ENCODE measurements at regions not wholly inside any gene's neighbourhood (a gene's known extent, or its start where the extent isn't known, plus 50 kb on each side); places are given as distances from the start of the nearest gene placed in this dataset.

DNA sequence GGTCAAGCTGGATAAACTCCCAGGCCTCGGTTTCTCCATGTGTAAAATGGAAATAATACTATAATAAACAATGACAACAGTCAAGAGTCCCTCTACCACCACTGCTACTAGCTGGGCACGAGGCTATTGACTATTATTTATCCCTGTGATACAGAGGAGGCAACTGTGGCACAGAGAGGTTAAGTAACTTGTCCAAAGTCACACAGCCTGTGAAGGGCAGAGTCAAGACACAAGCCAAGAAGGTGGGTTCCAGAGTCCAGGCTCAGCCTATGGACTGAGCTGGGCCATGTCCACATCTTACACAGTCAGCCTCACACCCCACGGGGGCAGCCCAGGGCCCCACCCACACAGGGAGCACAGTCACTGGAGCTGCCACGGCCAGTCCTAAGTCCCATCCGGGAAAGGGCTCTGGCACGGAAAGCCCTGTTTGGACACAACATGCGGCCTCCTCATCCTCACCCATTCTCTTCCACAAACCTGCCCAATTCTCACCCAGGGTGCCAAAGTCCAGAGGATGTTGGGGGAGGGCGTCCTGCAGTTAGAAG is 384.0 kb downstream of the SHANK2 start:
- no peak overlapping the region for H3K27ac Mint-ChIP-seq (ENCODE audit: unreplicated experiment)
- H3K9me3 Mint-ChIP-seq (ENCODE audit: unreplicated experiment) = no peaks in the 10 kb centered on the region
- no peaks in the 10 kb centered on the region for H3K4me1 Mint-ChIP-seq (ENCODE audit: low read depth, unreplicated experiment)
- H3K79me2 ChIP-seq (ENCODE audit: insufficient read depth, low read length) = no peaks in the 10 kb centered on the region
- H3K4me1 ChIP-seq (ENCODE audit: insufficient read depth, low read length) = no peaks in the 10 kb centered on the region
- peaks cover 5% of the 10 kb centered on the region for H3K36me3 Mint-ChIP-seq (ENCODE audit: low read depth, unreplicated experiment)
- DNase-seq (ENCODE audit: low read depth) (no peak), FAIRE-seq (no peak)
- H3K9me3 ChIP-seq (ENCODE audit: insufficient read depth, low read depth, low read length) = no peaks in the 10 kb centered on the region
- no peak overlapping the region for H3K4me2 ChIP-seq (ENCODE audit: low read length)
- H4K20me1 ChIP-seq (ENCODE audit: insufficient read depth, low read length) = no peaks in the 10 kb centered on the region
- peaks cover 2% of the 10 kb centered on the region for H3K27me3 ChIP-seq (ENCODE audit: insufficient read depth, low read length)
- H2AFZ ChIP-seq (ENCODE audit: low read depth, low read length) = no peak overlapping the region
- H3K27ac ChIP-seq (ENCODE audit: low read depth, low read length) = no peak overlapping the region
- no peaks in the 10 kb centered on the region for H3K36me3 ChIP-seq (ENCODE audit: insufficient read depth, low read length)
- TF ChIP-seq, protein P1, sequence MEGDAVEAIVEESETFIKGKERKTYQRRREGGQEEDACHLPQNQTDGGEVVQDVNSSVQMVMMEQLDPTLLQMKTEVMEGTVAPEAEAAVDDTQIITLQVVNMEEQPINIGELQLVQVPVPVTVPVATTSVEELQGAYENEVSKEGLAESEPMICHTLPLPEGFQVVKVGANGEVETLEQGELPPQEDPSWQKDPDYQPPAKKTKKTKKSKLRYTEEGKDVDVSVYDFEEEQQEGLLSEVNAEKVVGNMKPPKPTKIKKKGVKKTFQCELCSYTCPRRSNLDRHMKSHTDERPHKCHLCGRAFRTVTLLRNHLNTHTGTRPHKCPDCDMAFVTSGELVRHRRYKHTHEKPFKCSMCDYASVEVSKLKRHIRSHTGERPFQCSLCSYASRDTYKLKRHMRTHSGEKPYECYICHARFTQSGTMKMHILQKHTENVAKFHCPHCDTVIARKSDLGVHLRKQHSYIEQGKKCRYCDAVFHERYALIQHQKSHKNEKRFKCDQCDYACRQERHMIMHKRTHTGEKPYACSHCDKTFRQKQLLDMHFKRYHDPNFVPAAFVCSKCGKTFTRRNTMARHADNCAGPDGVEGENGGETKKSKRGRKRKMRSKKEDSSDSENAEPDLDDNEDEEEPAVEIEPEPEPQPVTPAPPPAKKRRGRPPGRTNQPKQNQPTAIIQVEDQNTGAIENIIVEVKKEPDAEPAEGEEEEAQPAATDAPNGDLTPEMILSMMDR (IDR thresholded peaks at IDR 0.05; ENCODE audit: insufficient read depth, low read depth, low read length) = no peak
- no peak for TF ChIP-seq EZH2 (IDR thresholded peaks at IDR 0.05; ENCODE audit: insufficient read depth, low read length)
- H3K4me3 ChIP-seq (ENCODE audit: insufficient read depth, low read depth, low read length) = no peak overlapping the region
- H3K9ac ChIP-seq (ENCODE audit: low read length) = no peak overlapping the region
- peaks cover 43% of the 10 kb centered on the region for H3K27me3 Mint-ChIP-seq (ENCODE audit: low read depth, unreplicated experiment)
- no peak overlapping the region for H3K4me3 Mint-ChIP-seq (ENCODE audit: unreplicated experiment)

DNA sequence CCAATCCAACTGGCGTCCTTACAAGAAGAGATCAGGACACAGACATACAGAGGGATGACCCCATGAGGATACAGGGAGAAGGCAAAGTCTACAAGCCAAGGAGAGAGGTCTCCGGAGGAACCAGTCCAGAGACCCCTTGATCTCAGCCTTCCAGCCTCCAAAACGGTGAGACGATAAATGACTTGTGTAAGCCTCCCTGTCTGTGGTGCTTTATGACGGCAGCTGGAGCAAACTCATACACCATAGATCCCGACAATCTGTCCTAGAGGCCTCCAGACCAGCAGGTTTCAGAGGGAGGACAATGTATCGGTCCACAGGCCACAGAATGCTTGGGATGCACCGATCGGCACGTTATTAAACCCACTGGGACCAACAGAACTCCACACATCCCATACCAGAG is 383.3 kb downstream of the SHANK2 start:
- no peak overlapping the region for H3K27ac ChIP-seq (ENCODE audit: low read depth, low read length)
- no peaks in the 10 kb centered on the region for H3K36me3 ChIP-seq (ENCODE audit: insufficient read depth, low read length)
- H3K27me3 ChIP-seq (ENCODE audit: insufficient read depth, low read length) = peaks cover 2% of the 10 kb centered on the region
- FAIRE-seq = no peak
- Mint-ChIP-seq H3K27me3 (ENCODE audit: low read depth, unreplicated experiment) (peaks cover 42% of the 10 kb centered on the region), H3K36me3 (ENCODE audit: low read depth, unreplicated experiment) (peaks cover 5% of the 10 kb centered on the region), H3K4me3 (ENCODE audit: unreplicated experiment) (no peak overlapping the region), H3K4me1 (ENCODE audit: low read depth, unreplicated experiment) (no peaks in the 10 kb centered on the region), H3K27ac (ENCODE audit: unreplicated experiment) (no peak overlapping the region), H3K9me3 (ENCODE audit: unreplicated experiment) (no peaks in the 10 kb centered on the region)
- no peaks in the 10 kb centered on the region for H3K9me3 ChIP-seq (ENCODE audit: insufficient read depth, low read depth, low read length)
- no peak overlapping the region for H3K9ac ChIP-seq (ENCODE audit: low read length)
- no peak for TF ChIP-seq EZH2 (IDR thresholded peaks at IDR 0.05; ENCODE audit: insufficient read depth, low read length)
- TF ChIP-seq, protein P1 (IDR thresholded peaks at IDR 0.05; ENCODE audit: insufficient read depth, low read depth, low read length) = no peak
- no peak overlapping the region for H2AFZ ChIP-seq (ENCODE audit: low read depth, low read length)
- H3K4me1 ChIP-seq (ENCODE audit: insufficient read depth, low read length) = no peaks in the 10 kb centered on the region
- H3K79me2 ChIP-seq (ENCODE audit: insufficient read depth, low read length) = no peaks in the 10 kb centered on the region
- H3K4me3 ChIP-seq (ENCODE audit: insufficient read depth, low read depth, low read length) = no peak overlapping the region
- no peak overlapping the region for H3K4me2 ChIP-seq (ENCODE audit: low read length)
- DNase-seq (ENCODE audit: low read depth) = no peak
- no peaks in the 10 kb centered on the region for H4K20me1 ChIP-seq (ENCODE audit: insufficient read depth, low read length)

DNA sequence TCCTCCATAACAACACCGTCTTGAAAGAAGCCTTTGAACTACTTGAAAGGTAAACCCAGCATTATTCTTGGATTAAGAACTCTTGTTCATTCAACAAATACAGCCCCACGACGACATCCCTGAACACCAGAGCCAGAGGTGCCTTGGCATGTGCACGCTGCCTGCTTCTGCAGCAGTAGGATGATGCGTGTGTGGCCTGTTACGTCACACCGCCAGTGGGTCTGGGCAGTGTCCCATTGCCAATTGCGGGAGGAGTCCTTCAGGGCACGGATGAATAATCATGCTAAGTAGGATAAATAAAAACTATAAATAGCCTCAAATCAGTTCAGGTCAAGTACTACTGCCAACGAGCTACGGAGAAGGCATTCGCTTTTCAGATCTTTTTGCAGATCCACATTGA is 380.5 kb downstream of the SHANK2 start:
- Mint-ChIP-seq H3K36me3 (ENCODE audit: low read depth, unreplicated experiment) (peaks cover 4% of the 10 kb centered on the region), H3K4me1 (ENCODE audit: low read depth, unreplicated experiment) (no peaks in the 10 kb centered on the region), H3K4me3 (ENCODE audit: unreplicated experiment) (no peak overlapping the region), H3K27me3 (ENCODE audit: low read depth, unreplicated experiment) (peaks cover 32% of the 10 kb centered on the region), H3K27ac (ENCODE audit: unreplicated experiment) (no peak overlapping the region), H3K9me3 (ENCODE audit: unreplicated experiment) (no peaks in the 10 kb centered on the region)
- H3K27me3 ChIP-seq (ENCODE audit: insufficient read depth, low read length) = peaks cover 2% of the 10 kb centered on the region
- DNase-seq (ENCODE audit: low read depth) (no peak), FAIRE-seq (no peak)
- H3K4me1 ChIP-seq (ENCODE audit: insufficient read depth, low read length) = no peaks in the 10 kb centered on the region
- no peaks in the 10 kb centered on the region for H4K20me1 ChIP-seq (ENCODE audit: insufficient read depth, low read length)
- H3K79me2 ChIP-seq (ENCODE audit: insufficient read depth, low read length) = no peaks in the 10 kb centered on the region
- no peak overlapping the region for H3K4me2 ChIP-seq (ENCODE audit: low read length)
- H3K27ac ChIP-seq (ENCODE audit: low read depth, low read length) = no peak overlapping the region
- TF ChIP-seq, protein P1 (IDR thresholded peaks at IDR 0.05; ENCODE audit: insufficient read depth, low read depth, low read length) = no peak
- no peak for TF ChIP-seq EZH2 (IDR thresholded peaks at IDR 0.05; ENCODE audit: insufficient read depth, low read length)
- no peak overlapping the region for H3K9ac ChIP-seq (ENCODE audit: low read length)
- H3K36me3 ChIP-seq (ENCODE audit: insufficient read depth, low read length) = no peaks in the 10 kb centered on the region
- no peaks in the 10 kb centered on the region for H3K9me3 ChIP-seq (ENCODE audit: insufficient read depth, low read depth, low read length)
- no peak overlapping the region for H2AFZ ChIP-seq (ENCODE audit: low read depth, low read length)
- H3K4me3 ChIP-seq (ENCODE audit: insufficient read depth, low read depth, low read length) = no peak overlapping the region
